Mesothelial cell of epicardium (in vitro differentiated cells): ENCODE measurements at regions not wholly inside any gene's neighbourhood (a gene's known extent, or its start where the extent isn't known, plus 50 kb on each side); places are given as distances from the start of the nearest gene placed in this dataset.

Experiments
- DNase-seq, 2 experiments: peaks; one replicate each; pipeline ENCODE4 v3.0.0; 2021; ENCODE audit warnings: low spot score in 2 of 2; ENCODE audit not compliant: unreplicated experiment in 2 of 2
- H3K27ac Mint-ChIP-seq: 2 replicates; pipeline ENCODE4 v1.8.0; 2021; ENCODE audit warnings: mixed read lengths
- H3K27me3 Mint-ChIP-seq: 2 replicates; pipeline ENCODE4 v1.8.0; 2021; ENCODE audit warnings: low read depth, mixed read lengths
- H3K36me3 Mint-ChIP-seq: 2 replicates; pipeline ENCODE4 v1.8.0; 2021; ENCODE audit warnings: mixed read lengths
- H3K4me1 Mint-ChIP-seq: 2 replicates; pipeline ENCODE4 v1.8.0; 2021; ENCODE audit warnings: mixed read lengths
- H3K4me3 Mint-ChIP-seq: 2 replicates; pipeline ENCODE4 v1.8.0; 2021; ENCODE audit warnings: mild to moderate bottlenecking, moderate library complexity, mixed read lengths
- H3K9me3 Mint-ChIP-seq: 2 replicates; pipeline ENCODE4 v1.8.0; 2021; ENCODE audit warnings: mixed read lengths
- CTCF ChIP-seq: fragments of 200-600 bp; sonication (generic); IDR thresholded peaks from one replicate; pipeline ENCODE4 v1.5.0; 2021; ENCODE audit warnings: antibody characterized with exemption; ENCODE audit not compliant: unreplicated experiment

- H3K4me3 Mint-ChIP-seq = no peak overlapping the region
- peak overlapping the region; percentile 91 for H3K27ac Mint-ChIP-seq
- H3K27me3 Mint-ChIP-seq = no peaks in the 10 kb centered on the region
- peaks cover 47% of the 10 kb centered on the region for H3K4me1 Mint-ChIP-seq
- no peak for TF ChIP-seq CTCF
- H3K9me3 Mint-ChIP-seq = no peaks in the 10 kb centered on the region
- no peak for DNase-seq
- no peaks in the 10 kb centered on the region for H3K36me3 Mint-ChIP-seq
Measured at GRCh38 chr5:74040811-74041491, 415.0 kb downstream of the ARHGEF28 start.

GRCh38 chr5:74040065-74040551, 414.1 kb downstream of the ARHGEF28 start:
- Mint-ChIP-seq H3K36me3 (no peaks in the 10 kb centered on the region), H3K27me3 (no peaks in the 10 kb centered on the region), H3K27ac (peak overlapping the region; percentile 91), H3K4me1 (peaks cover 54% of the 10 kb centered on the region), H3K9me3 (no peaks in the 10 kb centered on the region), H3K4me3 (no peak overlapping the region)
- peak in 1 of 2 experiments; percentile 53 for DNase-seq
- no peak for TF ChIP-seq CTCF

- no peak overlapping the region for H3K27ac Mint-ChIP-seq
- H3K36me3 Mint-ChIP-seq = no peaks in the 10 kb centered on the region
- no peaks in the 10 kb centered on the region for H3K9me3 Mint-ChIP-seq
- peaks cover 56% of the 10 kb centered on the region for H3K4me1 Mint-ChIP-seq
- H3K27me3 Mint-ChIP-seq = no peaks in the 10 kb centered on the region
- H3K4me3 Mint-ChIP-seq = no peak overlapping the region
- no peak for DNase-seq
- TF ChIP-seq CTCF = no peak
Measured at GRCh38 chr5:74037321-74037720, 411.3 kb downstream of the ARHGEF28 start.

- TF ChIP-seq CTCF = no peak
- Mint-ChIP-seq H3K36me3 (no peaks in the 10 kb centered on the region), H3K27ac (peak overlapping the region; percentile 74), H3K4me3 (no peak overlapping the region), H3K4me1 (peaks cover 47% of the 10 kb centered on the region), H3K9me3 (no peaks in the 10 kb centered on the region), H3K27me3 (peaks cover 5% of the 10 kb centered on the region)
- DNase-seq = no peak
Measured at GRCh38 chr5:74035521-74035937, 409.5 kb downstream of the ARHGEF28 start.

GRCh38 chr5:74034733-74035132, 408.7 kb downstream of the ARHGEF28 start:
- DNase-seq = no peak
- Mint-ChIP-seq H3K4me1 (peaks cover 39% of the 10 kb centered on the region), H3K9me3 (no peaks in the 10 kb centered on the region), H3K4me3 (no peak overlapping the region), H3K36me3 (no peaks in the 10 kb centered on the region), H3K27me3 (peaks cover 13% of the 10 kb centered on the region), H3K27ac (no peak overlapping the region)
- no peak for TF ChIP-seq CTCF
